Neural cell (in vitro differentiated cells): ENCODE measurements at regions not wholly inside any gene's neighbourhood (a gene's known extent, or its start where the extent isn't known, plus 50 kb on each side); places are given as distances from the start of the nearest gene placed in this dataset.

Experiments used
- H2AFZ ChIP-seq: fragments of 200-600, 300-800 bp; sonication (generic), shearing (Covaris generic); 2 replicates; pipeline ENCODE4 v1.6.0; 2014; ENCODE audit warnings: low read depth, mild to moderate bottlenecking, antibody characterized with exemption, low read length, moderate library complexity
- H3F3A ChIP-seq: fragments of 200-600 bp; shearing (Covaris generic); 2 replicates; pipeline ENCODE4 v1.6.1; 2016; ENCODE audit warnings: mild to moderate bottlenecking, moderate library complexity, mixed read lengths, antibody characterized with exemption, low read length; ENCODE audit not compliant: insufficient read depth, poor library complexity, severe bottlenecking
- H3K27ac ChIP-seq: fragments of 200-600, 300-800 bp; sonication (generic), shearing (Covaris generic); 2 replicates; pipeline ENCODE4 v1.5.1; 2014; ENCODE audit warnings: mild to moderate bottlenecking, low read length, moderate library complexity
- H3K27me3 ChIP-seq: fragments of 300-800, 200-600 bp; sonication (generic), shearing (Covaris generic); 2 replicates; pipeline ENCODE4 v1.6.0; 2014; ENCODE audit warnings: mild to moderate bottlenecking, low read depth, low read length, moderate library complexity; ENCODE audit not compliant: insufficient read depth
- H3K36me3 ChIP-seq: fragments of 300-800, 200-600 bp; sonication (generic), shearing (Covaris generic); 2 replicates; pipeline ENCODE4 v1.5.1; 2014; ENCODE audit warnings: mild to moderate bottlenecking, antibody characterized with exemption, low read length, moderate library complexity; ENCODE audit not compliant: insufficient read depth
- H3K4me2 ChIP-seq: fragments of 300-800, 200-600 bp; sonication (generic), shearing (Covaris generic); 2 replicates; pipeline ENCODE4 v1.6.0; 2014; ENCODE audit warnings: mild to moderate bottlenecking, low read length
- H3K4me3 ChIP-seq: fragments of 300-800, 200-600 bp; sonication (generic), shearing (Covaris generic); 2 replicates; pipeline ENCODE4 v1.5.1; 2014; ENCODE audit warnings: mild to moderate bottlenecking, low read length, moderate library complexity
- H3K79me2 ChIP-seq: fragments of 200-600 bp; shearing (Covaris generic); replicated peaks from 2 replicates; pipeline ENCODE4 v1.6.0; 2014; ENCODE audit warnings: mild to moderate bottlenecking, low read length, moderate library complexity; ENCODE audit not compliant: insufficient read depth
- H3K9ac ChIP-seq: fragments of 300-800, 200-600 bp; sonication (generic), shearing (Covaris generic); 2 replicates; pipeline ENCODE4 v1.6.1; 2016; ENCODE audit warnings: mild to moderate bottlenecking, low read length, mixed read lengths
- H3K9me2 ChIP-seq: fragments of 200-600 bp; shearing (Covaris generic); 2 replicates; pipeline ENCODE4 v1.6.1; 2016; ENCODE audit warnings: mild to moderate bottlenecking, low read length, mixed read lengths; ENCODE audit not compliant: insufficient read depth
- H3K9me3 ChIP-seq: fragments of 200-600, 300-800 bp; sonication (generic), shearing (Covaris generic); 2 replicates; pipeline ENCODE4 v1.6.1; 2016; ENCODE audit warnings: mild to moderate bottlenecking, mixed run types, low read length, moderate library complexity, mixed read lengths
- H4K20me1 ChIP-seq: fragments of 200-600 bp; shearing (Covaris generic); 2 replicates; pipeline ENCODE4 v1.6.1; 2016; ENCODE audit warnings: mild to moderate bottlenecking, mixed run types; ENCODE audit not compliant: insufficient read depth
- EP300 ChIP-seq: fragments of 450-650 bp; conservative IDR thresholded peaks from 2 replicates; pipeline ENCODE4 v1.6.1; 2014; ENCODE audit warnings: antibody characterized with exemption, mild to moderate bottlenecking, moderate library complexity; ENCODE audit not compliant: poor library complexity, severe bottlenecking
- EZH2 ChIP-seq: fragments of 200-600, 300-800 bp; shearing (Covaris generic), sonication (generic); IDR thresholded peaks from 2 replicates; pipeline ENCODE4 v1.6.1; 2014; ENCODE audit warnings: antibody characterized with exemption, low read length, borderline replicate concordance, mild to moderate bottlenecking; ENCODE audit not compliant: insufficient read depth, poor library complexity, severe bottlenecking
- MXI1 ChIP-seq: fragments of 450-650 bp; conservative IDR thresholded peaks from 2 replicates; pipeline ENCODE4 v1.6.1; 2014; ENCODE audit warnings: antibody characterized with exemption, mild to moderate bottlenecking; ENCODE audit not compliant: poor library complexity, severe bottlenecking
- POLR2AphosphoS5 ChIP-seq: IDR thresholded peaks from 2 replicates; pipeline ENCODE4 v1.6.1; 2012
- RAD21 ChIP-seq: fragments of 450-650 bp; conservative IDR thresholded peaks from 2 replicates; pipeline ENCODE4 v1.6.1; 2014; ENCODE audit warnings: antibody characterized with exemption, mild to moderate bottlenecking, moderate library complexity
- SMC3 ChIP-seq: fragments of 450-650 bp; conservative IDR thresholded peaks from 2 replicates; pipeline ENCODE4 v1.6.1; 2014; ENCODE audit warnings: antibody characterized with exemption, mild to moderate bottlenecking, moderate library complexity; ENCODE audit not compliant: poor library complexity
- TAF1 ChIP-seq: IDR thresholded peaks from 2 replicates; pipeline ENCODE4 v1.6.1; 2012; ENCODE audit warnings: low read depth
- TF ChIP-seq, protein P1 (sequence below): IDR thresholded peaks from 2 replicates; pipeline ENCODE4 v1.6.1; 2012; ENCODE audit warnings: borderline replicate concordance
- TF ChIP-seq, protein P2 (sequence below): fragments of 450-650 bp; IDR thresholded peaks from 2 replicates; pipeline ENCODE4 v1.5.1; 2014; ENCODE audit warnings: antibody characterized with exemption, mild to moderate bottlenecking, moderate library complexity; ENCODE audit not compliant: poor library complexity, severe bottlenecking

DNA sequence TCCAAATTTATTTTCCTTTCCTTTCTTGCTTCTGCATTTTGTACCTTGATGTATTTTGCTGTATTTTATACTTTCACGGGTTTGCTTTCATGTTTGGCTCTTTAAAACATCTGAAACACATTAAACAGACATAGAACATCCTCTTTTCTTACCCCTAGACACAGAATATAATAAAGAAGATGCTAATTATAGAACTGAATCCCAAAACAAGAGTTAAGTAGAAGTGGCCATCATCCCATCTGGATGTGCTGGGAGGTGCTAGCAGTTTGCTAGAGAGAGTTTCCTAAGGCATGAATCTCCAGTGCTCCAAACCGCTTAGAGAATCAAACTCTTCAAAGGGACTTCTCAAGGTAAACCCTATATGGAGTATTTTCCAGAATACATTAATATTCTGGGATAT is 53.9 kb upstream of the GNG12 start:
- Histone ChIP-seq H3K4me2 (no peak overlapping the region), H3K27ac (no peak overlapping the region), H3K9ac (no peak overlapping the region), H3K36me3 (no peaks in the 10 kb centered on the region), H3K4me3 (no peak overlapping the region), H3F3A (no peaks in the 10 kb centered on the region), H3K9me3 (no peaks in the 10 kb centered on the region), H3K79me2 (no peaks in the 10 kb centered on the region), H3K9me2 (no peaks in the 10 kb centered on the region), H2AFZ (no peak overlapping the region), H3K27me3 (no peaks in the 10 kb centered on the region), H4K20me1 (no peaks in the 10 kb centered on the region)
- TF ChIP-seq, protein P1, sequence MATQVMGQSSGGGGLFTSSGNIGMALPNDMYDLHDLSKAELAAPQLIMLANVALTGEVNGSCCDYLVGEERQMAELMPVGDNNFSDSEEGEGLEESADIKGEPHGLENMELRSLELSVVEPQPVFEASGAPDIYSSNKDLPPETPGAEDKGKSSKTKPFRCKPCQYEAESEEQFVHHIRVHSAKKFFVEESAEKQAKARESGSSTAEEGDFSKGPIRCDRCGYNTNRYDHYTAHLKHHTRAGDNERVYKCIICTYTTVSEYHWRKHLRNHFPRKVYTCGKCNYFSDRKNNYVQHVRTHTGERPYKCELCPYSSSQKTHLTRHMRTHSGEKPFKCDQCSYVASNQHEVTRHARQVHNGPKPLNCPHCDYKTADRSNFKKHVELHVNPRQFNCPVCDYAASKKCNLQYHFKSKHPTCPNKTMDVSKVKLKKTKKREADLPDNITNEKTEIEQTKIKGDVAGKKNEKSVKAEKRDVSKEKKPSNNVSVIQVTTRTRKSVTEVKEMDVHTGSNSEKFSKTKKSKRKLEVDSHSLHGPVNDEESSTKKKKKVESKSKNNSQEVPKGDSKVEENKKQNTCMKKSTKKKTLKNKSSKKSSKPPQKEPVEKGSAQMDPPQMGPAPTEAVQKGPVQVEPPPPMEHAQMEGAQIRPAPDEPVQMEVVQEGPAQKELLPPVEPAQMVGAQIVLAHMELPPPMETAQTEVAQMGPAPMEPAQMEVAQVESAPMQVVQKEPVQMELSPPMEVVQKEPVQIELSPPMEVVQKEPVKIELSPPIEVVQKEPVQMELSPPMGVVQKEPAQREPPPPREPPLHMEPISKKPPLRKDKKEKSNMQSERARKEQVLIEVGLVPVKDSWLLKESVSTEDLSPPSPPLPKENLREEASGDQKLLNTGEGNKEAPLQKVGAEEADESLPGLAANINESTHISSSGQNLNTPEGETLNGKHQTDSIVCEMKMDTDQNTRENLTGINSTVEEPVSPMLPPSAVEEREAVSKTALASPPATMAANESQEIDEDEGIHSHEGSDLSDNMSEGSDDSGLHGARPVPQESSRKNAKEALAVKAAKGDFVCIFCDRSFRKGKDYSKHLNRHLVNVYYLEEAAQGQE = no peak
- TF ChIP-seq, protein P2, sequence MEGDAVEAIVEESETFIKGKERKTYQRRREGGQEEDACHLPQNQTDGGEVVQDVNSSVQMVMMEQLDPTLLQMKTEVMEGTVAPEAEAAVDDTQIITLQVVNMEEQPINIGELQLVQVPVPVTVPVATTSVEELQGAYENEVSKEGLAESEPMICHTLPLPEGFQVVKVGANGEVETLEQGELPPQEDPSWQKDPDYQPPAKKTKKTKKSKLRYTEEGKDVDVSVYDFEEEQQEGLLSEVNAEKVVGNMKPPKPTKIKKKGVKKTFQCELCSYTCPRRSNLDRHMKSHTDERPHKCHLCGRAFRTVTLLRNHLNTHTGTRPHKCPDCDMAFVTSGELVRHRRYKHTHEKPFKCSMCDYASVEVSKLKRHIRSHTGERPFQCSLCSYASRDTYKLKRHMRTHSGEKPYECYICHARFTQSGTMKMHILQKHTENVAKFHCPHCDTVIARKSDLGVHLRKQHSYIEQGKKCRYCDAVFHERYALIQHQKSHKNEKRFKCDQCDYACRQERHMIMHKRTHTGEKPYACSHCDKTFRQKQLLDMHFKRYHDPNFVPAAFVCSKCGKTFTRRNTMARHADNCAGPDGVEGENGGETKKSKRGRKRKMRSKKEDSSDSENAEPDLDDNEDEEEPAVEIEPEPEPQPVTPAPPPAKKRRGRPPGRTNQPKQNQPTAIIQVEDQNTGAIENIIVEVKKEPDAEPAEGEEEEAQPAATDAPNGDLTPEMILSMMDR = no peak
- TF ChIP-seq POLR2AphosphoS5 (no peak), MXI1 (no peak), EZH2 (no peak), RAD21 (no peak), TAF1 (no peak), EP300 (no peak), SMC3 (no peak)

DNA sequence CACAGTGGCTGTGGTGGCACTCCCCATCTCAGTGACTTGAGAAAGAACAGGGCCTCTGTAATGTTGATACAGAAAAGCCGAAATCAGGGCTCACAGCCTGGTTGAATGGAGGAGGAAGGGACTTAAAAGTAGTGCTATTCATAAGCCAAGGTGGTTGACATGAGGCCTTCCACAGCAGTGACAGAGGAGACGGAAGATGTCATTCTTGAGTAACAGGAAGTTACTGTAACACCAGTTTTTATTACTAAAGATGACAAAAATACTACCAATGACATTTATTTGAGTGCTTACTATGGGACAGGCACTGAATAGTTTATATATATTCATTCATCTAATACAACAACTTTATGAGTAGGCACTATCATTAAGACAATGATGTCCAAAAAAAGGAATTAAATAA is 52.8 kb upstream of the GNG12 start:
- TF ChIP-seq POLR2AphosphoS5 = no peak
- no peak overlapping the region for H3K27ac ChIP-seq
- no peaks in the 10 kb centered on the region for H3K79me2 ChIP-seq
- H3K9me3 ChIP-seq = no peaks in the 10 kb centered on the region
- no peaks in the 10 kb centered on the region for H3F3A ChIP-seq
- no peak overlapping the region for H3K4me2 ChIP-seq
- H2AFZ ChIP-seq = no peak overlapping the region
- H4K20me1 ChIP-seq = no peaks in the 10 kb centered on the region
- no peaks in the 10 kb centered on the region for H3K36me3 ChIP-seq
- no peaks in the 10 kb centered on the region for H3K9me2 ChIP-seq
- no peak overlapping the region for H3K4me3 ChIP-seq
- H3K27me3 ChIP-seq = no peaks in the 10 kb centered on the region
- H3K9ac ChIP-seq = no peak overlapping the region

DNA sequence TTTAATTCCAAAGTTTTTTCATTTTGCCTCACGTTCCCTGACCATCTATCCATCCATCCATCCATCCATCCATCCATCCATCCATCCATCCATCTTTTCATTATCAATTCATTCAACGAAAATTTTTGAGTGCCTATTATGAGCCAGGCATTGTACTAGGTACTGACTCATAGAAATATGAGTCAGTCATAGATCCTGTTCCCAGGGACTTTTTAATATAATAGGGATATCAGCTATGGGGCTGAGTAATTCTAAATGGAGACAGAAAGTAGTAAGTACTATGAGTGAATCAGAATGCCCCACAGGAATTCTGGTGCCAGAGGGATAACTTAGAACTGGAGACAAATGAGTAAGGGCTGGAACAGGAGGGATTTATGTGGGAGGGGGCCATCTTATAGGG is 49.8 kb upstream of the GNG12 start:
- TF ChIP-seq POLR2AphosphoS5 (no peak), SMC3 (no peak), TAF1 (no peak), RAD21 (no peak), EZH2 (no peak), EP300 (no peak), MXI1 (no peak)
- TF ChIP-seq, protein P2 = no peak
- TF ChIP-seq, protein P1 = no peak

More for the DNA sequence above, 49.8 kb upstream of the GNG12 start:
- Histone ChIP-seq H3F3A (no peaks in the 10 kb centered on the region), H3K27me3 (no peaks in the 10 kb centered on the region), H3K79me2 (no peaks in the 10 kb centered on the region), H3K36me3 (no peaks in the 10 kb centered on the region), H4K20me1 (no peaks in the 10 kb centered on the region), H2AFZ (no peak overlapping the region), H3K27ac (no peak overlapping the region), H3K9ac (no peak overlapping the region), H3K4me2 (no peak overlapping the region), H3K9me3 (no peaks in the 10 kb centered on the region), H3K9me2 (no peaks in the 10 kb centered on the region), H3K4me3 (no peak overlapping the region)
